ENCODE measurements at regions not wholly inside any gene's neighbourhood (a gene's known extent, or its start where the extent isn't known, plus 50 kb on each side); places are given as distances from the start of the nearest gene placed in this dataset.

DNA sequence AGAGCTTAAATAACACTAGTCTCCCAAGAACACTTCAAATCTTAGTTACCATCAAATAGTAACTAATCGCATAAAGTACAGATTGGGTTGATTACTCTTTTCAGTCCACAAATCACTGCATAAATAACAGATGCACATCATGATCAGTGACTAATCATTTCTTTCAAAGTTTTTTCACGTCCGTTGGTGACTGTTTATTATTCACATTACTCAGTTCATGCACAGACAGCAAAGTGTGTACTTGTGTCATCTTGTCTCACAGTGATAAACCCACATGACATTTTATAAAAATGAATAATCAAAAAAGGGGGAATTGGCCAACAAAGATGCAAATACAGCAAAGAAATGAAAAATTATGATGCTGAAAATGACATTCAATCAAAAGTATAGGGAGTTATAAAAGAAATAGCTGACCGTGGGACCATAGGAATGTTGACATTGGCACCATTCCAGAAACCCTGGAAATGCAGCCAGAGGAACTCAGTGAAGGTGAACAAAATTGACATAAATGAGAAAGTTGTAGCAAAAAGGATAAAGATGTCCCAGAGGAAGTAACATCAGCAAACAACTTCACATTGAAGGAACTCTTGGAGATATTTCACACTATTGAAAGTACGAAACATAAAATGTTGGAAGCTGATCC, 161.5 kb downstream of the SOX3 start:
- H3K9ac ChIP-seq (ENCODE audit: low read depth in 1 of 2, low read length in 2 of 2), result no peak overlapping the region
- H3K27me3 ChIP-seq (ENCODE audit: control insufficient read depth in 1 of 2, insufficient read depth in 2 of 2, low read length in 2 of 2), result no peaks in the 10 kb centered on the region
- H3K4me1 ChIP-seq (ENCODE audit: control insufficient read depth in 1 of 2, insufficient read depth in 2 of 2, low read length in 2 of 2), result no peaks in the 10 kb centered on the region
- no peaks in the 10 kb centered on the region for H3K9me3 ChIP-seq (ENCODE audit: control insufficient read depth in 1 of 2, low read length in 2 of 2)
- no peaks in the 10 kb centered on the region for H3K36me3 ChIP-seq (ENCODE audit: control insufficient read depth in 1 of 2, insufficient read depth in 2 of 2, low read length in 2 of 2)
- no peak overlapping the region for H3K4me3 ChIP-seq (ENCODE audit: low read depth in 1 of 2, low read length in 2 of 2)
- H3K27ac ChIP-seq (ENCODE audit: low read depth, low read length), result no peak overlapping the region

DNA sequence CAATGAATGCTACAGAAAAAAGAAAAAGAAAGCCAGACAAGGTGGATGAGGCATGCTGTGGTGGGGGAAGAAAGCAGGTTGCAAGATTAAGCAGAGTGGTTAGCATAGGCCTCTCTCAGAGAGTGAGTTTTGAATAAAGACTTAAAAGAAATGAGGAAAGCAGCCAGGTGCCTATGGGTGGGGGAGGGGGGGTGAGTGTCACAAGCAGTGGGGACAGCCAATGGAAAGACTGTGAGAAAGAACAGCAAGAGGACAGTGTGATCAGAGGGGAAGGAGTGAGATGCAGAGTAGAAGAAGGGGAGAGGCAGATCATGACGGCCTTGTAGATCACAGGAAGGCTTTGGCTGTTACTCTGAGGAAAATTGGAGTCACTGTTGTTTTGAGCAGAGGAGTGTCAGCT, 162.5 kb downstream of the SOX3 start:
- Histone ChIP-seq H3K9ac (ENCODE audit: low read depth in 1 of 2, low read length in 2 of 2) (no peak overlapping the region), H3K27ac (ENCODE audit: low read depth, low read length) (no peak overlapping the region), H3K9me3 (ENCODE audit: control insufficient read depth in 1 of 2, low read length in 2 of 2) (no peaks in the 10 kb centered on the region)

DNA sequence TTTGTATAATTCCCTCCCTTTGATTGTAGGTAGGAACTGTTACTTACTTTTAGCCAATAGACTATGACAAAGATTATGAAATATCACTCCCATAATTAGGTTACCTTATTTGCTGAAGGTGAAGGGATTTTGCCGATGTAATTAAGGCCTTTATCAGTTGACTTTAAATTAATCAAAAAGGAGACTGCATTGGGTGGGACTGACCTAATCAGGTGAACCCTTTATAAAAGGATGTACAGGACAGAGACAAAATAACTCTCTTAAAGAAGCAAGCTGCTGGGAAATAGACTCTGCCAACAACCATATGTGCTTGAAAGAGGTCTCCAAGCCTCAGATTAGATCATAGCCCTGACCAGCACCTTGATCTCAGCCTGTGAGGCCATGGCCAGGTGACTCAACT, 167.6 kb downstream of the SOX3 start:
- Histone ChIP-seq H3K9ac (ENCODE audit: low read depth in 1 of 2, low read length in 2 of 2) (no peak overlapping the region), H3K27me3 (ENCODE audit: control insufficient read depth in 1 of 2, insufficient read depth in 2 of 2, low read length in 2 of 2) (no peaks in the 10 kb centered on the region), H3K4me1 (ENCODE audit: control insufficient read depth in 1 of 2, insufficient read depth in 2 of 2, low read length in 2 of 2) (no peaks in the 10 kb centered on the region), H3K27ac (ENCODE audit: low read depth, low read length) (no peak overlapping the region), H3K9me3 (ENCODE audit: control insufficient read depth in 1 of 2, low read length in 2 of 2) (no peaks in the 10 kb centered on the region), H3K4me3 (ENCODE audit: low read depth in 1 of 2, low read length in 2 of 2) (no peak overlapping the region), H3K36me3 (ENCODE audit: control insufficient read depth in 1 of 2, insufficient read depth in 2 of 2, low read length in 2 of 2) (no peaks in the 10 kb centered on the region)

More for the DNA sequence above, 162.5 kb downstream of the SOX3 start:
- Histone ChIP-seq H3K36me3 (ENCODE audit: control insufficient read depth in 1 of 2, insufficient read depth in 2 of 2, low read length in 2 of 2) (no peaks in the 10 kb centered on the region), H3K4me3 (ENCODE audit: low read depth in 1 of 2, low read length in 2 of 2) (no peak overlapping the region), H3K27me3 (ENCODE audit: control insufficient read depth in 1 of 2, insufficient read depth in 2 of 2, low read length in 2 of 2) (no peaks in the 10 kb centered on the region), H3K4me1 (ENCODE audit: control insufficient read depth in 1 of 2, insufficient read depth in 2 of 2, low read length in 2 of 2) (no peaks in the 10 kb centered on the region)

DNA sequence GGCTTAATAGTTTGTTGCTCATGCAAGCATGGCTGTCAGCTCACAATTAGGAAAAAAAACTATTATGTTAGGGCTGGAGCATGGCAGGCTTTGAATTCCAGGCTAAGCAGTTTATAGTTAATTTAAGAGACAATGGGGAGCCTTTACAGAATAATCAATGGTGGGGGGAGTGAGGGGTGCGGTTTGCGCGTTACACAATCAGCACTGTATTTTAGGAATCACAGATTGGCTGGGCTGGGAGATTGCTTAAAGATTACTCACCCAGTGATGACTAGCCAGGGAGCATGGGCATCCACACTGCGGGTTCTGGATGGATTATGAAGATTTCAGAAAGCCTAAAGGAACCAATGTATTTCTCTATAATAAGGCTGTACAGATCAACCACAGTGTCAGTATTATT, 186.6 kb downstream of the SOX3 start:
- no peak overlapping the region for H3K9ac ChIP-seq (ENCODE audit: low read depth in 1 of 2, low read length in 2 of 2)
- no peaks in the 10 kb centered on the region for H3K9me3 ChIP-seq (ENCODE audit: control insufficient read depth in 1 of 2, low read length in 2 of 2)
- no peaks in the 10 kb centered on the region for H3K4me1 ChIP-seq (ENCODE audit: control insufficient read depth in 1 of 2, insufficient read depth in 2 of 2, low read length in 2 of 2)
- H3K4me3 ChIP-seq (ENCODE audit: low read depth in 1 of 2, low read length in 2 of 2), result no peak overlapping the region
- no peaks in the 10 kb centered on the region for H3K27me3 ChIP-seq (ENCODE audit: control insufficient read depth in 1 of 2, insufficient read depth in 2 of 2, low read length in 2 of 2)
- H3K36me3 ChIP-seq (ENCODE audit: control insufficient read depth in 1 of 2, insufficient read depth in 2 of 2, low read length in 2 of 2), result no peaks in the 10 kb centered on the region
- H3K27ac ChIP-seq (ENCODE audit: low read depth, low read length), result no peak overlapping the region

DNA sequence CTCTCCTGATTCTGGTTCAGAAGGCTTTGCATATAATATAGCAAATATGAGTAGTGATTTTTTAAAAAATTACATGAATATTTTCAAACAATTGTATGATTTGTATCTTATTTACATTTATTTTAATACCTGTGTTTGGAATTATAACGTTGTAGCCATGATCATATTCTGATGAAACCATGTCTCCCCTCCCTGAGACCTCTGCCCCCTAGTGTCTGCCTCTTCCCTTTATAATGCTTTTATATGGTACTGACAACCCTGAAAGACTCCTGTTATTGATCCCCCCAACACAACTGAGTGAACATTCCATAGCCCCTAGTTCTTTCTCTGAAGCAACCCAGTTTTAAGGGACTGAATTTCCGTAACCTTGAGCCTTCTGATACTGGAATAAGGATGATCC, 187.4 kb downstream of the SOX3 start:
- Histone ChIP-seq H3K9me3 (ENCODE audit: control insufficient read depth in 1 of 2, low read length in 2 of 2) (no peaks in the 10 kb centered on the region), H3K27me3 (ENCODE audit: control insufficient read depth in 1 of 2, insufficient read depth in 2 of 2, low read length in 2 of 2) (no peaks in the 10 kb centered on the region), H3K9ac (ENCODE audit: low read depth in 1 of 2, low read length in 2 of 2) (no peak overlapping the region), H3K36me3 (ENCODE audit: control insufficient read depth in 1 of 2, insufficient read depth in 2 of 2, low read length in 2 of 2) (no peaks in the 10 kb centered on the region), H3K4me1 (ENCODE audit: control insufficient read depth in 1 of 2, insufficient read depth in 2 of 2, low read length in 2 of 2) (no peaks in the 10 kb centered on the region), H3K4me3 (ENCODE audit: low read depth in 1 of 2, low read length in 2 of 2) (no peak overlapping the region), H3K27ac (ENCODE audit: low read depth, low read length) (no peak overlapping the region)

DNA sequence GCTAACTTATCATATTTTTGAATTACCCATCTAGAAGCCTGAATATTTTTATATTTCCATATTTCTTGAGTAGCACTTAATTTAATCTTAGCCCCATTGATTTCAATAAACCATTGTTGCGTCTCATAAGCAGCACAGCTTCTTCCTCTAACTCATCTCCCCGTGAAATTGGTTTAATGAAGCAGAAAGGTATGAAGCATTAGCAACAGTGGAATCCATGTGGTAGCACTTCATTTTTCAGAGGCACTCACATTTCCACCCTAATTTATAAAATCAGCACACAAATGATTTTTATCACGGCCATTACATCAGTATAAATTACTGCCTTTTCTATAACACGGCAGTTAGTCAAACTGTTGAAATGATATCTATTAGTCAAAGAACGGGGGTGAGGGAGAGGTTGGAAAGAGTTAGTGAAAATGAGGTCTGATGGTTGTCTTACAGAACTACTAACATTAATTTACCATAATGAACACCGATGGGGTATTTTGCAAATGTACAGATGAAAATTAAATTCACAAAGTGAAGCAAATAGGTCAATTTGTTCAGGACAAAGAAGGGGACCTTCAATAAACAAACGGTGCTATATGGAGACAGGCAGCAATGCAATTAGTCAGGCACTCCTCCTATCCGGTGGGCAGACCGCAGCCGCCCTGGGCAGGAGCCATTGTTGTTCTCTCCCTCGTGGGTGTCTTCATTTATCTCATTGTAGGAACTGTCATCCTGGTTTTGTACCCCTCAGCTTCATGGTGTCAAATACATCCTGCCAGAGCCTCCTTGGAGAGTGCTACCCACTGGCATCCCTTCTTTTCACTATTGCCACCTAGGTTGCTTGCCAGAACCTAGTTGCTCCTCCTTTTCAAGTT, 205.7 kb downstream of the SOX3 start:
- Histone ChIP-seq H3K4me1 (ENCODE audit: control insufficient read depth in 1 of 2, insufficient read depth in 2 of 2, low read length in 2 of 2) (no peaks in the 10 kb centered on the region), H3K27ac (ENCODE audit: low read depth, low read length) (no peak overlapping the region), H3K36me3 (ENCODE audit: control insufficient read depth in 1 of 2, insufficient read depth in 2 of 2, low read length in 2 of 2) (no peaks in the 10 kb centered on the region), H3K4me3 (ENCODE audit: low read depth in 1 of 2, low read length in 2 of 2) (no peak overlapping the region), H3K9ac (ENCODE audit: low read depth in 1 of 2, low read length in 2 of 2) (no peak overlapping the region), H3K27me3 (ENCODE audit: control insufficient read depth in 1 of 2, insufficient read depth in 2 of 2, low read length in 2 of 2) (no peaks in the 10 kb centered on the region), H3K9me3 (ENCODE audit: control insufficient read depth in 1 of 2, low read length in 2 of 2) (no peaks in the 10 kb centered on the region)

DNA sequence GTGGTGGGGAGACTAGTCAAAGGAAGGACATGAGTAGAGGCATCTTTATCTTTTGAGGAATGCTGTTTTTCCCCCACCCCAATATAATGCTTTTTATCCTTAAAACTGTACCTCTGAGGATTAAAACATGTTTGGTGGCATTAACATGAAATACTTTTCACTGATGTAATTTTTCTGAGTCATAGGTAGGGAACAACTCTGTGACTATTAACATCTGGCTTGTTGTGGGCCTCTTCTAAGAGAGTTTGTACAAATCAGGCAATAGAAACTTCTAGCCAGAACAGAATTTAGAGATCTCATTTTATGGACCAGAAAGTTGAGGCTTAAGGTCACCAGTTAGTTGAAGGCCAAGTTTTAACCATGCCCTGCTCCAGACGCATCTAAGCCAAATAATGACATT, 207.6 kb downstream of the SOX3 start:
- Histone ChIP-seq H3K27ac (ENCODE audit: low read depth, low read length) (no peak overlapping the region), H3K27me3 (ENCODE audit: control insufficient read depth in 1 of 2, insufficient read depth in 2 of 2, low read length in 2 of 2) (no peaks in the 10 kb centered on the region), H3K9ac (ENCODE audit: low read depth in 1 of 2, low read length in 2 of 2) (no peak overlapping the region), H3K9me3 (ENCODE audit: control insufficient read depth in 1 of 2, low read length in 2 of 2) (no peaks in the 10 kb centered on the region), H3K36me3 (ENCODE audit: control insufficient read depth in 1 of 2, insufficient read depth in 2 of 2, low read length in 2 of 2) (no peaks in the 10 kb centered on the region), H3K4me3 (ENCODE audit: low read depth in 1 of 2, low read length in 2 of 2) (no peak overlapping the region), H3K4me1 (ENCODE audit: control insufficient read depth in 1 of 2, insufficient read depth in 2 of 2, low read length in 2 of 2) (no peaks in the 10 kb centered on the region)

DNA sequence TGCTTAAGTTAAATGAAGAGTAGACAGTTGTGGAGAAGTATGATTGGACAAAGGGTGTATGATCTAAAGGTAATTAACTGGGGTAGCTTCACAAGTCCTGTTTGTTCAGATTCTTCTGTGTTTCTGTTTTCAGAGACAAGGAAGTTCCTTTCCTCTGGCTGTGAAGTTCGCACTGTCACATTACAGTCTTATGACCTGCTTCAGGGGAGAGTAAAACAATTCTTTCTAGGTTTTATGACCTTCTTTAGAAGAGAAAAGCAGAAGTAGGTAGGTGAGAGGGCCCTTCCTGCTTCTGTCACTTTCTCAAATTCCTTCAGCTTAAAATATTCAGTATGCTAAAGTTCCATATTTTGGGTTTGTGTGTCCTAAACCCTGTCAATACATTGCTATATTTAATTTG, 211.9 kb downstream of the SOX3 start:
- Histone ChIP-seq H3K4me1 (ENCODE audit: control insufficient read depth in 1 of 2, insufficient read depth in 2 of 2, low read length in 2 of 2) (no peaks in the 10 kb centered on the region), H3K9ac (ENCODE audit: low read depth in 1 of 2, low read length in 2 of 2) (no peak overlapping the region), H3K4me3 (ENCODE audit: low read depth in 1 of 2, low read length in 2 of 2) (no peak overlapping the region), H3K9me3 (ENCODE audit: control insufficient read depth in 1 of 2, low read length in 2 of 2) (no peaks in the 10 kb centered on the region), H3K36me3 (ENCODE audit: control insufficient read depth in 1 of 2, insufficient read depth in 2 of 2, low read length in 2 of 2) (no peaks in the 10 kb centered on the region), H3K27me3 (ENCODE audit: control insufficient read depth in 1 of 2, insufficient read depth in 2 of 2, low read length in 2 of 2) (no peaks in the 10 kb centered on the region), H3K27ac (ENCODE audit: low read depth, low read length) (no peak overlapping the region)

DNA sequence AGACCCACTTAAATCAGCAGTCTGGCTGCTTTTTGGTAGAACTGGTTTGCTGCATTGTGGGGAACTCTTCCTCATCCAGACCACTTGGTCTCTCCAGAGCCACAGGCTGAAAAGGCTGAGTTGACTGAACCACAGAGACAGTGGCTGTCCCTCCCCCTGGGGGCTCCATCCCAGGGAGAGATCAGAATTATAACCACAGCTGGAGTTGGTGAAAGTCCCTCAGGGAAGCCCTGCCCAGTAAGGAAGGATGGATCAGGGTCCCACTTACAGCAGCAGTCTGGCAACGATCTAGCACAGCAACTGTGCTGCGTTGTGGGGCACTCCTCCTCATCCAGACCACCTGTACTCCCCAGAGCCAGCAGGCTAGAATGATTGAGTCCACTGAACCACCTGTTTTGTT, 212.7 kb downstream of the SOX3 start:
- H3K4me3 ChIP-seq (ENCODE audit: low read depth in 1 of 2, low read length in 2 of 2), result no peak overlapping the region
- no peaks in the 10 kb centered on the region for H3K27me3 ChIP-seq (ENCODE audit: control insufficient read depth in 1 of 2, insufficient read depth in 2 of 2, low read length in 2 of 2)
- H3K9ac ChIP-seq (ENCODE audit: low read depth in 1 of 2, low read length in 2 of 2), result no peak overlapping the region
- H3K9me3 ChIP-seq (ENCODE audit: control insufficient read depth in 1 of 2, low read length in 2 of 2), result no peaks in the 10 kb centered on the region
- H3K36me3 ChIP-seq (ENCODE audit: control insufficient read depth in 1 of 2, insufficient read depth in 2 of 2, low read length in 2 of 2), result no peaks in the 10 kb centered on the region
- H3K4me1 ChIP-seq (ENCODE audit: control insufficient read depth in 1 of 2, insufficient read depth in 2 of 2, low read length in 2 of 2), result no peaks in the 10 kb centered on the region
- H3K27ac ChIP-seq (ENCODE audit: low read depth, low read length), result no peak overlapping the region

DNA sequence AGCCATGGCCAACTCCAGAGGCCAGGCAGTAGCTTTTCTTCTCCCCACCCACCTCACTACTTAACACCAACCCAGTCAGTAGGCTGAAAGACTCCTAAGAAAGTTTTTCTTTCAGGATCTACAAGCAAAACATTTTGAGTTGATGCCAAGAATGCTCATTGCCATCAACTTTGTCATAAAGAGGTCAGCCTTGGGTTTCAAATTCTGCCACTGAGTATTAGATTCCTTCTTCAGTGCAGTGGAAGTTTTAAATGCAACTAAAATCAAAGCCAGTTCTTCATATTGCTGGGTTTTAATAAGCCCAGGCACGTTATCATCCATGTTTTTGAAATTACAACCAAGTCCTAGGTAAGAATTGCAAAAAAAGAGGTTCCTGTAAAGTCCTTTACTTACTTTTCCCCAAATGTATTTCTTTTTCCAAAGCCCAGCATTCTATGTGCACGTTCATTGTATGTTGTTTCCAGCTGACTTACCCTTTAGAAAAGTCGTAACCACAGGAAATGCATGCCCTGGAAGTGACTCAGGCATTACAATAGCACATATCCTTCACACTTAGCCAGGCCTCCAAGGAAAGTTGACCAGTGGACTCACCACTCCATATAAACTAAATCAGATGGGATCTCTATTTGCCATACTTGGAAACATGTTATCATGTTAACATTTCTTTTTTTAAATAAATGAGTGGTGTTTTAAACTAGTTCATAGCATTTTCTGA, 229.9 kb downstream of the SOX3 start:
- H3K9ac ChIP-seq (ENCODE audit: low read depth in 1 of 2, low read length in 2 of 2), result no peak overlapping the region
- H3K36me3 ChIP-seq (ENCODE audit: control insufficient read depth in 1 of 2, insufficient read depth in 2 of 2, low read length in 2 of 2), result no peaks in the 10 kb centered on the region
- no peaks in the 10 kb centered on the region for H3K9me3 ChIP-seq (ENCODE audit: control insufficient read depth in 1 of 2, low read length in 2 of 2)
- no peak overlapping the region for H3K4me3 ChIP-seq (ENCODE audit: low read depth in 1 of 2, low read length in 2 of 2)
- H3K4me1 ChIP-seq (ENCODE audit: control insufficient read depth in 1 of 2, insufficient read depth in 2 of 2, low read length in 2 of 2), result no peaks in the 10 kb centered on the region
- H3K27ac ChIP-seq (ENCODE audit: low read depth, low read length), result no peak overlapping the region
- no peaks in the 10 kb centered on the region for H3K27me3 ChIP-seq (ENCODE audit: control insufficient read depth in 1 of 2, insufficient read depth in 2 of 2, low read length in 2 of 2)

Data from duodenal mucosa (tissue), 2 donors.